H9 (cell line): ENCODE measurements at regions not wholly inside any gene's neighbourhood (a gene's known extent, or its start where the extent isn't known, plus 50 kb on each side); places are given as distances from the start of the nearest gene placed in this dataset.

Experiments used
- DNase-seq: peaks from one replicate; pipeline ENCODE4 v3.0.0-alpha.2; 2017
- H2AFZ ChIP-seq: one replicate; pipeline ENCODE4 v1.6.1; 2013; ENCODE audit warnings: mild to moderate bottlenecking, low read length, control low read depth, moderate library complexity
- H2AK5ac ChIP-seq: 2 replicates; pipeline ENCODE4 v1.6.1; 2013; ENCODE audit warnings: low read length, control low read depth, mixed read lengths; ENCODE audit not compliant: insufficient read length
- H2BK120ac ChIP-seq: one replicate; pipeline ENCODE4 v1.6.1; 2013; ENCODE audit warnings: low read depth, mild to moderate bottlenecking, low read length, control low read depth, inconsistent platforms; ENCODE audit not compliant: poor library complexity, severe bottlenecking
- H2BK12ac ChIP-seq: 2 replicates; pipeline ENCODE4 v1.6.1; 2013; ENCODE audit warnings: low read length, control low read depth, mixed read lengths, low read depth; ENCODE audit not compliant: insufficient read length
- H2BK15ac ChIP-seq: 2 replicates; pipeline ENCODE4 v1.6.1; 2013; ENCODE audit warnings: low read depth, low read length, control low read depth
- H2BK20ac ChIP-seq: one replicate; pipeline ENCODE4 v1.6.1; 2013; ENCODE audit warnings: low read depth, mild to moderate bottlenecking, low read length, control low read depth, inconsistent platforms; ENCODE audit not compliant: poor library complexity, severe bottlenecking
- H2BK5ac ChIP-seq: 2 replicates; pipeline ENCODE4 v1.6.1; 2013; ENCODE audit warnings: low read length, control low read depth, mixed read lengths; ENCODE audit not compliant: insufficient read length
- H3K14ac ChIP-seq: 2 replicates; pipeline ENCODE4 v1.6.1; 2013; ENCODE audit warnings: low read length, control low read depth; ENCODE audit not compliant: insufficient read depth
- H3K18ac ChIP-seq: 2 replicates; pipeline ENCODE4 v1.6.1; 2013; ENCODE audit warnings: low read depth, mild to moderate bottlenecking, mixed read lengths, low read length, control low read depth; ENCODE audit not compliant: insufficient read length
- H3K23ac ChIP-seq: 2 replicates; pipeline ENCODE4 v1.6.1; 2013; ENCODE audit warnings: low read length, control low read depth, mixed read lengths, low read depth; ENCODE audit not compliant: insufficient read length
- H3K23me2 ChIP-seq: 2 replicates; pipeline ENCODE4 v1.6.1; 2013; ENCODE audit warnings: low read depth, mild to moderate bottlenecking, mixed read lengths, low read length, control low read depth; ENCODE audit not compliant: insufficient read length, poor library complexity, severe bottlenecking
- H3K27ac ChIP-seq: 2 replicates; pipeline ENCODE4 v1.5.1; 2013; ENCODE audit warnings: low read length, control low read depth, mixed read lengths, low read depth; ENCODE audit not compliant: insufficient read length
- H3K27me3 ChIP-seq: 2 replicates; pipeline ENCODE4 v1.6.1; 2013; ENCODE audit warnings: low read length, control low read depth, inconsistent platforms; ENCODE audit not compliant: insufficient read depth
- H3K4ac ChIP-seq: 2 replicates; pipeline ENCODE4 v1.6.1; 2013; ENCODE audit warnings: low read depth, mild to moderate bottlenecking, control low read depth, inconsistent platforms, low read length, moderate library complexity
- H3K4me1 ChIP-seq: 2 replicates; pipeline ENCODE4 v1.6.1; 2013; ENCODE audit warnings: low read length, control low read depth, inconsistent platforms; ENCODE audit not compliant: insufficient read depth
- H3K4me2 ChIP-seq: 2 replicates; pipeline ENCODE4 v1.6.1; 2013; ENCODE audit warnings: low read length, control low read depth, mixed read lengths; ENCODE audit not compliant: insufficient read length, insufficient read depth
- H3K56ac ChIP-seq: 2 replicates; pipeline ENCODE4 v1.6.1; 2013; ENCODE audit warnings: low read depth, mild to moderate bottlenecking, mixed read lengths, low read length, control low read depth; ENCODE audit not compliant: insufficient read length
- H3K79me1 ChIP-seq: 2 replicates; pipeline ENCODE4 v1.6.1; 2013; ENCODE audit warnings: low read depth, mild to moderate bottlenecking, moderate library complexity, low read length, control low read depth, inconsistent platforms; ENCODE audit not compliant: insufficient read depth, poor library complexity, severe bottlenecking
- H3K79me2 ChIP-seq: 2 replicates; pipeline ENCODE4 v1.6.1; 2013; ENCODE audit warnings: low read length, control low read depth, inconsistent platforms; ENCODE audit not compliant: insufficient read depth
- H3K9ac ChIP-seq: 2 replicates; pipeline ENCODE4 v1.6.1; 2013; ENCODE audit warnings: low read length, control low read depth, mixed read lengths; ENCODE audit not compliant: insufficient read length; ENCODE audit errors: extremely low read depth
- H3K9me3 ChIP-seq: one replicate; pipeline ENCODE4 v1.6.1; 2013; ENCODE audit warnings: low read depth, low read length, inconsistent platforms; ENCODE audit not compliant: control insufficient read depth
- H3T11ph ChIP-seq: one replicate; pipeline ENCODE4 v1.6.1; 2013; ENCODE audit warnings: mild to moderate bottlenecking, low read length, control low read depth, inconsistent platforms
- H4K20me1 ChIP-seq: one replicate; pipeline ENCODE4 v1.6.1; 2013; ENCODE audit not compliant: control insufficient read depth, insufficient read length, insufficient read depth
- H4K5ac ChIP-seq: 2 replicates; pipeline ENCODE4 v1.6.1; 2013; ENCODE audit warnings: low read depth, mild to moderate bottlenecking, mixed read lengths, low read length, control low read depth; ENCODE audit not compliant: insufficient read length
- H4K8ac ChIP-seq: replicated peaks from 2 replicates; pipeline ENCODE4 v1.6.1; 2013; ENCODE audit warnings: low read length, control low read depth, mixed read lengths, low read depth; ENCODE audit not compliant: insufficient read length
- H4K91ac ChIP-seq: 2 replicates; pipeline ENCODE4 v1.6.1; 2013; ENCODE audit warnings: low read depth, mild to moderate bottlenecking, moderate library complexity, mixed read lengths, low read length, control low read depth; ENCODE audit not compliant: insufficient read length
- H3K27ac Mint-ChIP-seq, 3 experiments: 2 replicates in 2 of 3; 3 replicates in 1 of 3; pipeline ENCODE4 v1.8.0; 2020 to 2021; ENCODE audit warnings: mixed read lengths in 3 of 3, mild to moderate bottlenecking in 1 of 3, moderate library complexity in 1 of 3
- H3K27me3 Mint-ChIP-seq: 2 replicates; pipeline ENCODE4 v1.8.0; 2021; ENCODE audit warnings: low read depth, mild to moderate bottlenecking, moderate library complexity, mixed read lengths
- H3K36me3 Mint-ChIP-seq, 3 experiments: 2 replicates in 2 of 3; 3 replicates in 1 of 3; pipeline ENCODE4 v1.8.0; 2020 to 2021; ENCODE audit warnings: low read depth in 3 of 3, mixed read lengths in 3 of 3; ENCODE audit not compliant: insufficient read depth in 1 of 3
- H3K4me1 Mint-ChIP-seq, 2 experiments: 2 replicates each; pipeline ENCODE4 v1.8.0; 2020; ENCODE audit warnings: mixed read lengths in 2 of 2
- H3K4me3 Mint-ChIP-seq, 2 experiments: 2 replicates in 1 of 2; 3 replicates in 1 of 2; pipeline ENCODE4 v1.8.0; 2020 to 2021; ENCODE audit warnings: mild to moderate bottlenecking in 2 of 2, mixed read lengths in 2 of 2, moderate library complexity in 1 of 2
- H3K9me3 Mint-ChIP-seq, 2 experiments: 2 replicates in 1 of 2; 3 replicates in 1 of 2; pipeline ENCODE4 v1.8.0; 2020; ENCODE audit warnings: mild to moderate bottlenecking in 2 of 2, mixed read lengths in 2 of 2, moderate library complexity in 1 of 2
- CTCF ChIP-seq: fragments of 200-600 bp; sonication (generic); conservative IDR thresholded peaks from 3 replicates; pipeline ENCODE4 v1.8.0; 2021; ENCODE audit warnings: antibody characterized with exemption, mild to moderate bottlenecking
- WGBS: extraction: QIAGEN DNeasy Blood & Tissue Kit; methylation state at CpG from one replicate; pipeline ENCODE4 v1.1.7; 2013; ENCODE audit warnings: missing lambda C conversion rate, low lambda C conversion rate, mixed read lengths; ENCODE audit not compliant: insufficient read length; ENCODE audit errors: extremely low coverage; 5-methylcytosine and 5-hydroxymethylcytosine counted together

GRCh38 chr7:84757761-84758160 is 429.1 kb downstream of the SEMA3D start:
- Histone ChIP-seq H3K23ac (no peak overlapping the region), H2BK20ac (no peak overlapping the region), H3T11ph (no peak overlapping the region), H2BK12ac (no peak overlapping the region), H3K4ac (no peak overlapping the region), H3K23me2 (no peaks in the 10 kb centered on the region), H3K9ac (no peak overlapping the region), H2BK120ac (no peak overlapping the region), H3K27ac (no peak overlapping the region), H4K5ac (no peak overlapping the region), H3K56ac (no peak overlapping the region), H3K4me2 (no peak overlapping the region), H3K79me1 (no peaks in the 10 kb centered on the region), H4K91ac (no peak overlapping the region), H3K14ac (no peak overlapping the region), H2AK5ac (no peak overlapping the region), H3K9me3 (no peaks in the 10 kb centered on the region), H4K8ac (no peak overlapping the region), H2AFZ (no peak overlapping the region), H3K4me1 (no peaks in the 10 kb centered on the region), H3K27me3 (no peaks in the 10 kb centered on the region), H3K18ac (no peak overlapping the region), H4K20me1 (no peaks in the 10 kb centered on the region), H2BK5ac (no peak overlapping the region), H2BK15ac (no peak overlapping the region), H3K79me2 (no peaks in the 10 kb centered on the region)
- no peak overlapping the region for H3K4me3 Mint-ChIP-seq
- H3K36me3 Mint-ChIP-seq: peaks cover 0 to 7% (median 0%) of the 10 kb centered on the region in 3 experiments; a peak in 2 of 7 replicates
- WGBS: no CpG with 5 or more reads among the region's 4 CpGs
- H3K4me1 Mint-ChIP-seq: peaks cover 3% of the 10 kb centered on the region in 2 experiments; a peak in 2 of 4 replicates
- no peaks in the 10 kb centered on the region for H3K27me3 Mint-ChIP-seq
- peaks cover 6% of the 10 kb centered on the region in 2 experiments; a peak in 3 of 5 replicates for H3K9me3 Mint-ChIP-seq
- no peak for DNase-seq
- no peak for TF ChIP-seq CTCF
- H3K27ac Mint-ChIP-seq: no peak overlapping the region
